ENCODE measurements at regions not wholly inside any gene's neighbourhood (a gene's known extent, or its start where the extent isn't known, plus 50 kb on each side); places are given as distances from the start of the nearest gene placed in this dataset.

DNA sequence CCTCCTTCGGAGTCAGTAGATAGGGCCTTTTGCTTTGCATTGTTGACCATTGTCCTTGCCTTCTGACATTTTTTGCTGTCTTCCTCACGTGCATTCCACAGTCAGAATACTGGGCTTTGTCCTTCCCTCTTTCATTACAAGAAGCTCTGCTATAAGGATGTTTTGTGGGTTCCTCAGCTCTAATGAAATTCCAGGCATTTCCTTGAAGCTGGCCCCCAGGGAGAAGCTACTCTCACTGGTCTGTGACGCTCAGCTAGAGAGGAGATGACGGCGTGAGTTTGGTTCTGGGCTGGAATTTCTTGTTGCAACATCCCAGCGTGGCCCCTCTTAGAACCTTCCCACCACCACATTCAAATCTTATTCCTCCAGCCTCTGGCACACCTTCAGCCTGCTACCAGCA is 210.2 kb downstream of the TJP1 start:
- peaks cover 0 to 2% (median 0%) of the 10 kb centered on the region in 4 donors for H3K27me3 ChIP-seq (ENCODE audit: control insufficient read depth in 4 of 4, insufficient read depth in 4 of 4, low read length in 3 of 4)
- WGBS = 48% methylated on average over 6 of the region's 6 CpGs
- H3K9ac ChIP-seq (ENCODE audit: low read depth in 1 of 2, low read length in 2 of 2) = no peak overlapping the region
- H3K4me1 ChIP-seq (ENCODE audit: control insufficient read depth in 4 of 4, insufficient read depth in 4 of 4, low read length in 3 of 4) = no peaks in the 10 kb centered on the region
- no peaks in the 10 kb centered on the region for H3K9me3 ChIP-seq (ENCODE audit: control insufficient read depth in 4 of 4, low read length in 3 of 4)
- H3K4me3 ChIP-seq (ENCODE audit: low read depth in 1 of 3, low read length in 3 of 3) = no peak overlapping the region
- no peak overlapping the region for H3K27ac ChIP-seq (ENCODE audit: low read depth in 1 of 2, low read length in 2 of 2)
- no peaks in the 10 kb centered on the region for H3K36me3 ChIP-seq (ENCODE audit: control insufficient read depth in 4 of 4, insufficient read depth in 3 of 4, low read depth in 1 of 4, low read length in 3 of 4)
- TF ChIP-seq HNF4G (IDR thresholded peaks at IDR 0.05) (no peak), HNF4A (conservative IDR thresholded peaks at IDR 0.05) (no peak), RAD21 (IDR thresholded peaks at IDR 0.05) (no peak), JUND (IDR thresholded peaks at IDR 0.05) (no peak), NR2F2 (IDR thresholded peaks at IDR 0.05) (no peak), FOXA1 (IDR thresholded peaks at IDR 0.05) (no peak), RXRA (IDR thresholded peaks at IDR 0.05) (no peak), GABPA (IDR thresholded peaks at IDR 0.05 in 1 of 2, conservative IDR thresholded peaks at IDR 0.05 in 1 of 2) (no peak), EGR1 (IDR thresholded peaks at IDR 0.05; ENCODE audit: low read depth in 2 of 2) (no peak), SP1 (IDR thresholded peaks at IDR 0.05) (no peak), YY1 (IDR thresholded peaks at IDR 0.05) (no peak), FOXA2 (IDR thresholded peaks at IDR 0.05) (no peak)
- TF ChIP-seq, protein P1, sequence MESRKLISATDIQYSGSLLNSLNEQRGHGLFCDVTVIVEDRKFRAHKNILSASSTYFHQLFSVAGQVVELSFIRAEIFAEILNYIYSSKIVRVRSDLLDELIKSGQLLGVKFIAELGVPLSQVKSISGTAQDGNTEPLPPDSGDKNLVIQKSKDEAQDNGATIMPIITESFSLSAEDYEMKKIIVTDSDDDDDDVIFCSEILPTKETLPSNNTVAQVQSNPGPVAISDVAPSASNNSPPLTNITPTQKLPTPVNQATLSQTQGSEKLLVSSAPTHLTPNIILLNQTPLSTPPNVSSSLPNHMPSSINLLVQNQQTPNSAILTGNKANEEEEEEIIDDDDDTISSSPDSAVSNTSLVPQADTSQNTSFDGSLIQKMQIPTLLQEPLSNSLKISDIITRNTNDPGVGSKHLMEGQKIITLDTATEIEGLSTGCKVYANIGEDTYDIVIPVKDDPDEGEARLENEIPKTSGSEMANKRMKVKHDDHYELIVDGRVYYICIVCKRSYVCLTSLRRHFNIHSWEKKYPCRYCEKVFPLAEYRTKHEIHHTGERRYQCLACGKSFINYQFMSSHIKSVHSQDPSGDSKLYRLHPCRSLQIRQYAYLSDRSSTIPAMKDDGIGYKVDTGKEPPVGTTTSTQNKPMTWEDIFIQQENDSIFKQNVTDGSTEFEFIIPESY (IDR thresholded peaks at IDR 0.05) = no peak
- TF ChIP-seq, protein P2, sequence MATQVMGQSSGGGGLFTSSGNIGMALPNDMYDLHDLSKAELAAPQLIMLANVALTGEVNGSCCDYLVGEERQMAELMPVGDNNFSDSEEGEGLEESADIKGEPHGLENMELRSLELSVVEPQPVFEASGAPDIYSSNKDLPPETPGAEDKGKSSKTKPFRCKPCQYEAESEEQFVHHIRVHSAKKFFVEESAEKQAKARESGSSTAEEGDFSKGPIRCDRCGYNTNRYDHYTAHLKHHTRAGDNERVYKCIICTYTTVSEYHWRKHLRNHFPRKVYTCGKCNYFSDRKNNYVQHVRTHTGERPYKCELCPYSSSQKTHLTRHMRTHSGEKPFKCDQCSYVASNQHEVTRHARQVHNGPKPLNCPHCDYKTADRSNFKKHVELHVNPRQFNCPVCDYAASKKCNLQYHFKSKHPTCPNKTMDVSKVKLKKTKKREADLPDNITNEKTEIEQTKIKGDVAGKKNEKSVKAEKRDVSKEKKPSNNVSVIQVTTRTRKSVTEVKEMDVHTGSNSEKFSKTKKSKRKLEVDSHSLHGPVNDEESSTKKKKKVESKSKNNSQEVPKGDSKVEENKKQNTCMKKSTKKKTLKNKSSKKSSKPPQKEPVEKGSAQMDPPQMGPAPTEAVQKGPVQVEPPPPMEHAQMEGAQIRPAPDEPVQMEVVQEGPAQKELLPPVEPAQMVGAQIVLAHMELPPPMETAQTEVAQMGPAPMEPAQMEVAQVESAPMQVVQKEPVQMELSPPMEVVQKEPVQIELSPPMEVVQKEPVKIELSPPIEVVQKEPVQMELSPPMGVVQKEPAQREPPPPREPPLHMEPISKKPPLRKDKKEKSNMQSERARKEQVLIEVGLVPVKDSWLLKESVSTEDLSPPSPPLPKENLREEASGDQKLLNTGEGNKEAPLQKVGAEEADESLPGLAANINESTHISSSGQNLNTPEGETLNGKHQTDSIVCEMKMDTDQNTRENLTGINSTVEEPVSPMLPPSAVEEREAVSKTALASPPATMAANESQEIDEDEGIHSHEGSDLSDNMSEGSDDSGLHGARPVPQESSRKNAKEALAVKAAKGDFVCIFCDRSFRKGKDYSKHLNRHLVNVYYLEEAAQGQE (IDR thresholded peaks at IDR 0.05) = no peak
- TF ChIP-seq, protein P3, sequence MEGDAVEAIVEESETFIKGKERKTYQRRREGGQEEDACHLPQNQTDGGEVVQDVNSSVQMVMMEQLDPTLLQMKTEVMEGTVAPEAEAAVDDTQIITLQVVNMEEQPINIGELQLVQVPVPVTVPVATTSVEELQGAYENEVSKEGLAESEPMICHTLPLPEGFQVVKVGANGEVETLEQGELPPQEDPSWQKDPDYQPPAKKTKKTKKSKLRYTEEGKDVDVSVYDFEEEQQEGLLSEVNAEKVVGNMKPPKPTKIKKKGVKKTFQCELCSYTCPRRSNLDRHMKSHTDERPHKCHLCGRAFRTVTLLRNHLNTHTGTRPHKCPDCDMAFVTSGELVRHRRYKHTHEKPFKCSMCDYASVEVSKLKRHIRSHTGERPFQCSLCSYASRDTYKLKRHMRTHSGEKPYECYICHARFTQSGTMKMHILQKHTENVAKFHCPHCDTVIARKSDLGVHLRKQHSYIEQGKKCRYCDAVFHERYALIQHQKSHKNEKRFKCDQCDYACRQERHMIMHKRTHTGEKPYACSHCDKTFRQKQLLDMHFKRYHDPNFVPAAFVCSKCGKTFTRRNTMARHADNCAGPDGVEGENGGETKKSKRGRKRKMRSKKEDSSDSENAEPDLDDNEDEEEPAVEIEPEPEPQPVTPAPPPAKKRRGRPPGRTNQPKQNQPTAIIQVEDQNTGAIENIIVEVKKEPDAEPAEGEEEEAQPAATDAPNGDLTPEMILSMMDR (IDR thresholded peaks at IDR 0.05; ENCODE audit: low read depth, low read length, missing input control) = no peak
- no peak for DNase-seq (ENCODE audit: low spot score)

GRCh38 chr15:29611057-29611456 is 211.2 kb downstream of the TJP1 start:
- Histone ChIP-seq H3K27me3 (ENCODE audit: control insufficient read depth in 4 of 4, insufficient read depth in 4 of 4, low read length in 3 of 4) (peaks cover 0 to 2% (median 0%) of the 10 kb centered on the region in 4 donors), H3K36me3 (ENCODE audit: control insufficient read depth in 4 of 4, insufficient read depth in 3 of 4, low read depth in 1 of 4, low read length in 3 of 4) (no peaks in the 10 kb centered on the region), H3K9ac (ENCODE audit: low read depth in 1 of 2, low read length in 2 of 2) (no peak overlapping the region), H3K27ac (ENCODE audit: low read depth in 1 of 2, low read length in 2 of 2) (no peak overlapping the region), H3K9me3 (ENCODE audit: control insufficient read depth in 4 of 4, low read length in 3 of 4) (no peaks in the 10 kb centered on the region), H3K4me3 (ENCODE audit: low read depth in 1 of 3, low read length in 3 of 3) (no peak overlapping the region), H3K4me1 (ENCODE audit: control insufficient read depth in 4 of 4, insufficient read depth in 4 of 4, low read length in 3 of 4) (no peaks in the 10 kb centered on the region)
- whole genome bisulfite sequencing = 39% methylated on average over 3 of the region's 3 CpGs
- DNase-seq (ENCODE audit: low spot score) = no peak
- TF ChIP-seq SP1 (IDR thresholded peaks at IDR 0.05) = no peak
- no peak for TF ChIP-seq HNF4G (IDR thresholded peaks at IDR 0.05)
- TF ChIP-seq RXRA (IDR thresholded peaks at IDR 0.05) = no peak
- TF ChIP-seq FOXA1 (IDR thresholded peaks at IDR 0.05) = no peak
- TF ChIP-seq, protein P4, sequence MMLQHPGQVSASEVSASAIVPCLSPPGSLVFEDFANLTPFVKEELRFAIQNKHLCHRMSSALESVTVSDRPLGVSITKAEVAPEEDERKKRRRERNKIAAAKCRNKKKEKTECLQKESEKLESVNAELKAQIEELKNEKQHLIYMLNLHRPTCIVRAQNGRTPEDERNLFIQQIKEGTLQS (IDR thresholded peaks at IDR 0.05) = no peak
- TF ChIP-seq HNF4A (conservative IDR thresholded peaks at IDR 0.05) = no peak
- no peak for TF ChIP-seq RAD21 (IDR thresholded peaks at IDR 0.05)
- TF ChIP-seq JUND (IDR thresholded peaks at IDR 0.05) = no peak
- TF ChIP-seq TAF1 (conservative IDR thresholded peaks at IDR 0.05) = no peak
- no peak for TF ChIP-seq EGR1 (IDR thresholded peaks at IDR 0.05; ENCODE audit: low read depth in 2 of 2)
- no peak for TF ChIP-seq GABPA (IDR thresholded peaks at IDR 0.05 in 1 of 2, conservative IDR thresholded peaks at IDR 0.05 in 1 of 2)
- TF ChIP-seq YY1 (IDR thresholded peaks at IDR 0.05) = no peak
- no peak for TF ChIP-seq NR2F2 (IDR thresholded peaks at IDR 0.05)
- TF ChIP-seq, protein P5, sequence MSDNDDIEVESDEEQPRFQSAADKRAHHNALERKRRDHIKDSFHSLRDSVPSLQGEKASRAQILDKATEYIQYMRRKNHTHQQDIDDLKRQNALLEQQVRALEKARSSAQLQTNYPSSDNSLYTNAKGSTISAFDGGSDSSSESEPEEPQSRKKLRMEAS (IDR thresholded peaks at IDR 0.05) = no peak
- TF ChIP-seq, protein P2 (IDR thresholded peaks at IDR 0.05) = no peak
- TF ChIP-seq, protein P3 (IDR thresholded peaks at IDR 0.05; ENCODE audit: low read depth, low read length, missing input control) = no peak

All from liver (tissue), 8 donors.